CD1c-positive myeloid dendritic cell (primary cell): ENCODE measurements at regions not wholly inside any gene's neighbourhood (a gene's known extent, or its start where the extent isn't known, plus 50 kb on each side); places are given as distances from the start of the nearest gene placed in this dataset.

Experiments used
- DNase-seq: peaks from one replicate; pipeline ENCODE4 v3.0.0-alpha.2; 2016; ENCODE audit errors: extremely low spot score

GRCh38 chr6:113558431-113558830 lies 298.7 kb upstream of the MARCKS start:
- no peak for DNase-seq

GRCh38 chr6:113558966-113559365 lies 298.2 kb upstream of the MARCKS start:
- no peak for DNase-seq

- DNase-seq = no peak
These were observed 296.8 kb upstream of the MARCKS start for GRCh38 chr6:113560376-113560775.

GRCh38 chr6:113560908-113561307 lies 296.2 kb upstream of the MARCKS start:
- DNase-seq = no peak

GRCh38 chr6:113562248-113562647 lies 294.9 kb upstream of the MARCKS start:
- DNase-seq = no peak

GRCh38 chr6:113564371-113565171 lies 292.6 kb upstream of the MARCKS start:
- peak; percentile 47 for DNase-seq

- no peak for DNase-seq
These were observed 291.8 kb upstream of the MARCKS start for GRCh38 chr6:113565306-113565705.

- DNase-seq = no peak
These were observed 287.0 kb upstream of the MARCKS start for GRCh38 chr6:113570161-113570560.

- DNase-seq = no peak
These were observed 286.5 kb upstream of the MARCKS start for GRCh38 chr6:113570641-113571040.

GRCh38 chr6:113574147-113574546 lies 283.0 kb upstream of the MARCKS start:
- no peak for DNase-seq

GRCh38 chr6:113576310-113576709 lies 280.8 kb upstream of the MARCKS start:
- no peak for DNase-seq

GRCh38 chr6:113578691-113579090 lies 278.5 kb upstream of the MARCKS start:
- DNase-seq = no peak

- DNase-seq = no peak
These were observed 272.4 kb upstream of the MARCKS start for GRCh38 chr6:113584767-113585166.

GRCh38 chr6:113585246-113585645 lies 271.9 kb upstream of the MARCKS start:
- DNase-seq = no peak

GRCh38 chr6:113586413-113587077 lies 270.6 kb upstream of the MARCKS start:
- no peak for DNase-seq

- no peak for DNase-seq
These were observed 270.0 kb upstream of the MARCKS start for GRCh38 chr6:113587078-113587699.

GRCh38 chr6:113588646-113589045 lies 268.5 kb upstream of the MARCKS start:
- DNase-seq = no peak

- DNase-seq = no peak
These were observed 265.0 kb upstream of the MARCKS start for GRCh38 chr6:113591896-113592827.

GRCh38 chr6:113594726-113595125 lies 262.4 kb upstream of the MARCKS start:
- no peak for DNase-seq

GRCh38 chr6:113595911-113596376 lies 261.2 kb upstream of the MARCKS start:
- DNase-seq = no peak

- no peak for DNase-seq
These were observed 260.5 kb upstream of the MARCKS start for GRCh38 chr6:113596387-113597230.
